OCI-LY7 (cell line): ENCODE measurements at regions not wholly inside any gene's neighbourhood (a gene's known extent, or its start where the extent isn't known, plus 50 kb on each side); places are given as distances from the start of the nearest gene placed in this dataset.
A peak's percentile ranks its signal among the peaks of the same experiment; 100 is the strongest.

Source experiments
- BruUV-seq: library from RNA; stranded (reverse); fragments of 400-500 nt; replicated peaks from 2 replicates; lab custom pipeline; 2021; lab: Mats Ljungman, UMichigan
- CTCF ChIA-PET: fragments of 300-600 bp; sonication (Branson Sonifier 250); formaldehyde crosslinking; loops from one replicate; lab custom pipeline; 2022; ENCODE audit warnings: antibody characterized with exemption; ENCODE audit not compliant: unreplicated experiment; lab: Charles Lee
- POLR2A ChIA-PET: fragments of 300-600 bp; sonication (Branson Sonifier 250); formaldehyde crosslinking; loops from one replicate; lab custom pipeline; 2022; ENCODE audit warnings: antibody characterized with exemption; lab: Charles Lee
- DNase-seq: peaks from one replicate; pipeline ENCODE4 v3.0.0-alpha.2; 2015; ENCODE audit warnings: low spot score
- H2AFZ ChIP-seq: fragments of 200-600 bp; sonication (generic), shearing (Covaris generic); 2 replicates; pipeline ENCODE4 v1.6.1; 2014; ENCODE audit warnings: mild to moderate bottlenecking, antibody characterized with exemption, low read length, moderate library complexity
- H3K27ac ChIP-seq: fragments of 200-600 bp; sonication (generic); 2 replicates; pipeline ENCODE4 v1.5.1; 2014; ENCODE audit warnings: mixed run types, low read depth, mild to moderate bottlenecking, moderate library complexity, low read length, inconsistent platforms; ENCODE audit not compliant: poor library complexity, severe bottlenecking
- H3K36me3 ChIP-seq: fragments of 200-600 bp; sonication (generic); 2 replicates; pipeline ENCODE4 v1.6.1; 2014; ENCODE audit warnings: mild to moderate bottlenecking, antibody characterized with exemption, low read length, moderate library complexity, mixed read lengths; ENCODE audit not compliant: insufficient read depth
- H3K4me1 ChIP-seq: fragments of 200-600 bp; sonication (generic); 2 replicates; pipeline ENCODE4 v1.5.1; 2014; ENCODE audit warnings: mild to moderate bottlenecking, low read length; ENCODE audit not compliant: insufficient read depth, poor library complexity, severe bottlenecking
- H3K4me2 ChIP-seq: fragments of 200-600 bp; sonication (generic); 2 replicates; pipeline ENCODE4 v1.6.1; 2014; ENCODE audit warnings: mild to moderate bottlenecking, low read length
- H3K4me3 ChIP-seq: fragments of 200-600 bp; sonication (generic); 2 replicates; pipeline ENCODE4 v1.5.1; 2014; ENCODE audit warnings: mild to moderate bottlenecking, low read depth, low read length; ENCODE audit not compliant: poor library complexity, severe bottlenecking
- H3K79me2 ChIP-seq: fragments of 200-600 bp; sonication (generic); 2 replicates; pipeline ENCODE4 v1.6.1; 2016; ENCODE audit warnings: low read depth, mild to moderate bottlenecking, low read length, moderate library complexity, mixed read lengths; ENCODE audit not compliant: insufficient read depth
- H3K9me2 ChIP-seq: fragments of 200-600 bp; sonication (generic); 2 replicates; pipeline ENCODE4 v1.6.1; 2016; ENCODE audit warnings: mild to moderate bottlenecking, low read length, mixed read lengths; ENCODE audit not compliant: insufficient read depth
- H3K9me3 ChIP-seq: fragments of 200-600 bp; sonication (generic); 2 replicates; pipeline ENCODE4 v1.6.1; 2014; ENCODE audit warnings: mild to moderate bottlenecking, mixed run types, low read length, mixed read lengths
- H4K20me1 ChIP-seq: fragments of 200-600 bp; sonication (generic); 2 replicates; pipeline ENCODE4 v1.6.1; 2014; ENCODE audit warnings: mild to moderate bottlenecking, antibody characterized with exemption, low read length, moderate library complexity, mixed read lengths; ENCODE audit not compliant: insufficient read depth
- CTCF ChIP-seq: fragments of 200-600 bp; sonication (generic); conservative IDR thresholded peaks from 2 replicates; pipeline ENCODE4 v1.5.1; 2014; ENCODE audit warnings: mild to moderate bottlenecking, antibody characterized with exemption, low read length, moderate library complexity, mixed read lengths
- EZH2phosphoT487 ChIP-seq: fragments of 200-600 bp; sonication (generic); IDR thresholded peaks from 2 replicates; pipeline ENCODE4 v1.6.1; 2018; ENCODE audit warnings: low read depth, borderline replicate concordance, mild to moderate bottlenecking, mixed run types, antibody characterized with exemption, low read length, moderate library complexity, mixed read lengths
- intact Hi-C: fragments of 100-400 bp; cut with micrococcal nuclease; formaldehyde crosslinking; loops from one replicate; pipeline ENCODE4 v1.10.0; 2022; ENCODE audit not compliant: unreplicated experiment

DNA sequence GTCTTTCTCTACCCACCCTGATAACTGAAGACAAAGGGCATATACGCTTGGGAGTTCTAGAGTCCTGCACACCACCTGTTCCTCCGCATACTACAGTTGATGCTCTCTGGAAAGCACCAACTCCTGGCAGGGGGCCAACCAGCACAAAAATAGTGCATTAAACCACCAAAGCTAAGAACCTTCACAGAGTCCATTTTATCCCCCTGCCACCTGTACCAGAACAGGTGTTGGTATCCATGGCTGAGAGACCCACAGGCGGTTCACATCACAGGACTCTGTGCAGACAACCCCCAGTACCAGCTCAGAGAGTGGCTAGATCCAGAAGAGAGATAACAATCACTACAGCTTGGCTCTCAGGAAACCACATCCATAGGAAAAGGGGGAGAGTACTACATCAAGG is 114.4 kb upstream of the POU1F1 start:
- no TSS peak for BruUV-seq
- peaks cover 3% of the 10 kb centered on the region for H3K4me1 ChIP-seq
- no peak overlapping the region for H2AFZ ChIP-seq
- H3K4me2 ChIP-seq: no peak overlapping the region
- H3K27ac ChIP-seq: no peak overlapping the region
- ChIA-PET CTCF (no interaction called here), POLR2A (interaction anchor here (0.7 kb wide), 1 partner anchor 40 kb away, joined by 3 read pairs; no protein-coding TSS in a partner anchor)
- DNase-seq: peak; percentile 22
- no peak for TF ChIP-seq CTCF
- TF ChIP-seq EZH2phosphoT487: no peak
- H3K9me2 ChIP-seq: no peaks in the 10 kb centered on the region
- intact Hi-C loops: no loop called here
- H3K79me2 ChIP-seq: no peaks in the 10 kb centered on the region
- H3K9me3 ChIP-seq: no peaks in the 10 kb centered on the region
- H3K36me3 ChIP-seq: no peaks in the 10 kb centered on the region
- no peak overlapping the region for H3K4me3 ChIP-seq
- no peaks in the 10 kb centered on the region for H4K20me1 ChIP-seq

- no peaks in the 10 kb centered on the region for H4K20me1 ChIP-seq
- TF ChIP-seq CTCF (no peak), EZH2phosphoT487 (no peak)
- H3K4me2 ChIP-seq: no peak overlapping the region
- BruUV-seq: no TSS peak
- H3K36me3 ChIP-seq: no peaks in the 10 kb centered on the region
- DNase-seq: no peak
- H3K9me2 ChIP-seq: no peaks in the 10 kb centered on the region
- H3K4me1 ChIP-seq: peaks cover 3% of the 10 kb centered on the region
- intact Hi-C loops: no loop called here
- ChIA-PET CTCF (no interaction called here), POLR2A (interaction anchor here (0.7 kb wide), 1 partner anchor 40 kb away, joined by 3 read pairs; no protein-coding TSS in a partner anchor)
- no peak overlapping the region for H3K4me3 ChIP-seq
- no peaks in the 10 kb centered on the region for H3K9me3 ChIP-seq
- no peak overlapping the region for H2AFZ ChIP-seq
- no peaks in the 10 kb centered on the region for H3K79me2 ChIP-seq
- no peak overlapping the region for H3K27ac ChIP-seq
Observed at GRCh38 chr3:87390353-87390752, 114.0 kb upstream of the POU1F1 start.

- intact Hi-C loops: no loop called here
- ChIA-PET CTCF (no interaction called here), POLR2A (no interaction called here)
- Histone ChIP-seq H3K79me2 (no peaks in the 10 kb centered on the region), H3K9me2 (no peaks in the 10 kb centered on the region), H2AFZ (no peak overlapping the region), H3K4me1 (no peaks in the 10 kb centered on the region), H3K4me2 (no peak overlapping the region), H3K9me3 (no peaks in the 10 kb centered on the region), H3K4me3 (no peak overlapping the region), H4K20me1 (no peaks in the 10 kb centered on the region), H3K27ac (no peak overlapping the region), H3K36me3 (no peaks in the 10 kb centered on the region)
- TF ChIP-seq CTCF (no peak), EZH2phosphoT487 (no peak)
- no TSS peak for BruUV-seq
- no peak for DNase-seq
Observed at GRCh38 chr3:87375231-87375682, 98.9 kb upstream of the POU1F1 start.
